ENCODE measurements at regions not wholly inside any gene's neighbourhood (a gene's known extent, or its start where the extent isn't known, plus 50 kb on each side); places are given as distances from the start of the nearest gene placed in this dataset.

GRCh38 chr1:104617474-104617873 lies 867.8 kb downstream of the AMY1C start:
- Histone ChIP-seq H3K36me3 (ENCODE audit: low read depth) (no peaks in the 10 kb centered on the region), H3K9me3 (ENCODE audit: insufficient read depth, low read depth) (no peaks in the 10 kb centered on the region), H4K20me1 (ENCODE audit: insufficient read depth) (no peaks in the 10 kb centered on the region), H3K4me2 (no peak overlapping the region), H2AFZ (no peak overlapping the region), H3K9me2 (ENCODE audit: insufficient read depth) (no peaks in the 10 kb centered on the region), H3F3A (ENCODE audit: insufficient read depth, low read depth) (no peaks in the 10 kb centered on the region), H3K27me3 (ENCODE audit: insufficient read depth, low read depth) (no peaks in the 10 kb centered on the region), H3K4me1 (replicated peaks; ENCODE audit: insufficient read depth) (no peaks in the 10 kb centered on the region), H3K27ac (no peak overlapping the region), H3K4me3 (no peak overlapping the region), H3K79me2 (ENCODE audit: low read depth) (no peaks in the 10 kb centered on the region)
- POLR2A ChIA-PET (ENCODE audit: unreplicated experiment) = no interaction called here
- no TSS peak for BruUV-seq (replicated peaks)
- CTCF ChIA-PET = no interaction called here
- intact Hi-C loops (cut with micrococcal nuclease; ENCODE audit: unreplicated experiment) = no loop called here
- TF ChIP-seq CTCF (conservative IDR thresholded peaks at IDR 0.05) = no peak
- no peak for TF ChIP-seq EZH2 (IDR thresholded peaks at IDR 0.05; ENCODE audit: low read depth)
- no peak for DNase-seq

- no peaks in the 10 kb centered on the region for H4K20me1 ChIP-seq (ENCODE audit: insufficient read depth)
- POLR2A ChIA-PET (ENCODE audit: unreplicated experiment) = interaction anchor here (0.6 kb wide), 1 partner anchor 993 kb away, joined by 4 read pairs; no protein-coding TSS in a partner anchor
- no peak overlapping the region for H3K4me3 ChIP-seq
- no peaks in the 10 kb centered on the region for H3F3A ChIP-seq (ENCODE audit: insufficient read depth, low read depth)
- DNase-seq = no peak
- H2AFZ ChIP-seq = no peak overlapping the region
- no peak overlapping the region for H3K4me2 ChIP-seq
- no TSS peak for BruUV-seq (replicated peaks)
- no peaks in the 10 kb centered on the region for H3K79me2 ChIP-seq (ENCODE audit: low read depth)
- no peaks in the 10 kb centered on the region for H3K4me1 ChIP-seq (replicated peaks; ENCODE audit: insufficient read depth)
- no peak for TF ChIP-seq EZH2 (IDR thresholded peaks at IDR 0.05; ENCODE audit: low read depth)
- no peak for TF ChIP-seq CTCF (conservative IDR thresholded peaks at IDR 0.05)
- H3K9me2 ChIP-seq (ENCODE audit: insufficient read depth) = no peaks in the 10 kb centered on the region
- H3K9me3 ChIP-seq (ENCODE audit: insufficient read depth, low read depth) = no peaks in the 10 kb centered on the region
- no peak overlapping the region for H3K27ac ChIP-seq
- CTCF ChIA-PET = no interaction called here
- intact Hi-C loops (cut with micrococcal nuclease; ENCODE audit: unreplicated experiment) = no loop called here
- H3K36me3 ChIP-seq (ENCODE audit: low read depth) = no peaks in the 10 kb centered on the region
- no peaks in the 10 kb centered on the region for H3K27me3 ChIP-seq (ENCODE audit: insufficient read depth, low read depth)
These were observed 871.5 kb downstream of the AMY1C start for GRCh38 chr1:104621221-104621620.

- intact Hi-C loops (cut with micrococcal nuclease; ENCODE audit: unreplicated experiment) = no loop called here
- Histone ChIP-seq H3K4me2 (no peak overlapping the region), H3K79me2 (ENCODE audit: low read depth) (no peaks in the 10 kb centered on the region), H3K4me3 (no peak overlapping the region), H2AFZ (no peak overlapping the region), H3K36me3 (ENCODE audit: low read depth) (no peaks in the 10 kb centered on the region), H3K9me3 (ENCODE audit: insufficient read depth, low read depth) (no peaks in the 10 kb centered on the region), H3F3A (ENCODE audit: insufficient read depth, low read depth) (no peaks in the 10 kb centered on the region), H3K27me3 (ENCODE audit: insufficient read depth, low read depth) (no peaks in the 10 kb centered on the region), H3K27ac (no peak overlapping the region), H3K9me2 (ENCODE audit: insufficient read depth) (no peaks in the 10 kb centered on the region), H4K20me1 (ENCODE audit: insufficient read depth) (no peaks in the 10 kb centered on the region), H3K4me1 (replicated peaks; ENCODE audit: insufficient read depth) (no peaks in the 10 kb centered on the region)
- no TSS peak for BruUV-seq (replicated peaks)
- ChIA-PET POLR2A (ENCODE audit: unreplicated experiment) (no interaction called here), CTCF (no interaction called here)
- DNase-seq = no peak
- TF ChIP-seq CTCF (conservative IDR thresholded peaks at IDR 0.05) (no peak), EZH2 (IDR thresholded peaks at IDR 0.05; ENCODE audit: low read depth) (no peak)
These were observed 874.8 kb downstream of the AMY1C start for GRCh38 chr1:104624538-104624937.

Measured in PC-9 (cell line).